Body of pancreas (tissue), 4 donors: ENCODE measurements at regions not wholly inside any gene's neighbourhood (a gene's known extent, or its start where the extent isn't known, plus 50 kb on each side); places are given as distances from the start of the nearest gene placed in this dataset.

Source experiments
- ATAC-seq: fragments of 150-250 bp; one replicate; pipeline ENCODE4 v1.9.1; 2016
- DNase-seq, 4 donors: peaks; one replicate each; pipeline ENCODE4 v3.0.0-alpha.2; 2019
- H3K27ac ChIP-seq, 4 donors: fragments of 200-600 bp; sonication (generic); 1 replicate in 3 of 4; 2 replicates in 1 of 4; pipeline versions ENCODE4 v1.5.1 to v1.6.1; 2016 to 2019; ENCODE audit warnings: mild to moderate bottlenecking in 1 of 4, mixed read lengths in 1 of 4, moderate library complexity in 1 of 4
- H3K27me3 ChIP-seq, 2 donors: fragments of 200-600 bp; sonication (generic); one replicate each; pipeline ENCODE4 v1.6.0; 2016; ENCODE audit warnings: mild to moderate bottlenecking in 1 of 2
- H3K36me3 ChIP-seq, 2 donors: fragments of 200-600 bp; sonication (generic); replicated peaks in 1 of 2; 2 replicates each; pipeline ENCODE4 v1.5.1; 2016; ENCODE audit warnings: low read depth in 2 of 2; ENCODE audit not compliant: insufficient read depth in 1 of 2
- H3K4me1 ChIP-seq: fragments of 200-600 bp; sonication (generic); one replicate; pipeline ENCODE4 v1.6.0; 2016
- H3K4me3 ChIP-seq, 2 donors: fragments of 200-600 bp; sonication (generic); 1 replicate in 1 of 2; 2 replicates in 1 of 2; pipeline ENCODE4 v1.5.1; 2016 to 2019
- H3K9me3 ChIP-seq, 3 donors: fragments of 200-600 bp; sonication (generic); 1 replicate in 2 of 3; 2 replicates in 1 of 3; pipeline ENCODE4 v1.5.1; 2016
- CTCF ChIP-seq, 7 experiments: fragments of 450-650 bp in 4 of 7; fragments of 200-600 bp in 3 of 7; sonication (generic) in 3 of 7; IDR thresholded peaks; one replicate each; pipeline ENCODE4 v1.5.1; 2016 to 2019; ENCODE audit warnings: antibody characterized with exemption in 7 of 7
- POLR2A ChIP-seq, 3 donors: fragments of 450-650 bp; IDR thresholded peaks; one replicate each; pipeline ENCODE4 v1.6.1; 2016; ENCODE audit warnings: antibody characterized with exemption in 3 of 3, mild to moderate bottlenecking in 2 of 3
- WGBS, 2 donors: methylation state at CpG; one replicate each; pipeline ENCODE4 v1.1.5; 2017; 5-methylcytosine and 5-hydroxymethylcytosine counted together
- intact Hi-C: fragments of 100-400 bp; cut with DNase I; formaldehyde crosslinking; loops from one replicate; pipeline ENCODE4 v1.15.1; 2023

GRCh38 chr13:30026909-30027308 is 176.5 kb upstream of the UBL3 start:
- no peak overlapping the region for H3K27ac ChIP-seq
- H3K4me1 ChIP-seq: no peaks in the 10 kb centered on the region
- no peaks in the 10 kb centered on the region for H3K9me3 ChIP-seq
- H3K27me3 ChIP-seq: no peaks in the 10 kb centered on the region
- 80 to 83% methylated on average over 5 of the region's 5 CpGs for WGBS, 2 donors
- no peaks in the 10 kb centered on the region for H3K36me3 ChIP-seq
- ATAC-seq (no peak), DNase-seq (no peak)
- intact Hi-C loops: no loop called here
- no peak overlapping the region for H3K4me3 ChIP-seq
- TF ChIP-seq CTCF (IDR thresholded peaks at IDR 0.05): no peak
- TF ChIP-seq POLR2A (IDR thresholded peaks at IDR 0.05): no peak

GRCh38 chr13:30026093-30026492 is 175.7 kb upstream of the UBL3 start:
- H3K27ac ChIP-seq: no peak overlapping the region
- TF ChIP-seq CTCF (IDR thresholded peaks at IDR 0.05): no peak

GRCh38 chr13:30025351-30025750 is 174.9 kb upstream of the UBL3 start:
- Histone ChIP-seq H3K36me3 (no peaks in the 10 kb centered on the region), H3K9me3 (no peaks in the 10 kb centered on the region), H3K4me1 (no peaks in the 10 kb centered on the region), H3K4me3 (no peak overlapping the region), H3K27ac (no peak overlapping the region), H3K27me3 (no peaks in the 10 kb centered on the region)
- intact Hi-C loops: no loop called here
- no peak for DNase-seq
- TF ChIP-seq POLR2A (IDR thresholded peaks at IDR 0.05): no peak
- TF ChIP-seq CTCF (IDR thresholded peaks at IDR 0.05): no peak
- ATAC-seq: no peak
- WGBS, 2 donors: 90 to 93% methylated on average over 1 of the region's 1 CpG

More at GRCh38 chr13:30026093-30026492, 175.7 kb upstream of the UBL3 start:
- Histone ChIP-seq H3K27me3 (no peaks in the 10 kb centered on the region), H3K4me3 (no peak overlapping the region), H3K4me1 (no peaks in the 10 kb centered on the region), H3K36me3 (no peaks in the 10 kb centered on the region), H3K9me3 (no peaks in the 10 kb centered on the region)
- intact Hi-C loops: no loop called here
- no peak for ATAC-seq
- no peak for DNase-seq
- 83 to 85% methylated on average over 5 of the region's 5 CpGs for WGBS, 2 donors

- no peaks in the 10 kb centered on the region for H3K36me3 ChIP-seq
- no peaks in the 10 kb centered on the region for H3K9me3 ChIP-seq
- ATAC-seq: no peak
- WGBS, 2 donors: 75 to 81% methylated on average over 8 of the region's 8 CpGs
- intact Hi-C loops: no loop called here
- H3K27me3 ChIP-seq: no peaks in the 10 kb centered on the region
- no peak for DNase-seq
- no peaks in the 10 kb centered on the region for H3K4me1 ChIP-seq
- no peak overlapping the region for H3K4me3 ChIP-seq
- no peak overlapping the region for H3K27ac ChIP-seq
- no peak for TF ChIP-seq POLR2A (IDR thresholded peaks at IDR 0.05)
- no peak for TF ChIP-seq CTCF (IDR thresholded peaks at IDR 0.05)
These were observed 173.9 kb upstream of the UBL3 start for GRCh38 chr13:30024125-30024865.
